HepG2 (cell line): ENCODE measurements at regions not wholly inside any gene's neighbourhood (a gene's known extent, or its start where the extent isn't known, plus 50 kb on each side); places are given as distances from the start of the nearest gene placed in this dataset.

Experiments
- ATAC-seq: fragments of 200-7000 bp; cut with Tn5 transposase; 3 replicates; pipeline ENCODE4 v1.9.1; 2020; ENCODE audit warnings: mild to moderate bottlenecking, moderate library complexity
- BruUV-seq: library from RNA; stranded (reverse); fragments of 400-500 nt; replicated peaks from 2 replicates; lab custom pipeline; 2021; lab: Mats Ljungman, UMichigan
- CTCF ChIA-PET: fragments of 300-600 bp; formaldehyde crosslinking; extraction: SDS; loops from one replicate; lab custom pipeline; 2021; ENCODE audit warnings: low total read pairs, inconsistent platforms, low intra/inter-chr PET ratio; lab: Yijun Ruan, JAX
- POLR2A ChIA-PET: fragments of 350-600 bp; sonication (Branson Sonifier 250); formaldehyde crosslinking; loops from one replicate; lab custom pipeline; 2020; ENCODE audit warnings: antibody characterized with exemption, inconsistent platforms; lab: Yijun Ruan, JAX
- DNase-seq: peaks from one replicate; pipeline ENCODE4 v3.0.0-alpha.2; 2015; ENCODE audit warnings: low spot score
- FAIRE-seq: peaks from 3 replicates; lab custom pipeline; 2011; peaks lifted over from hg19 to GRCh38; lab: Jason Lieb, UNC
- H2AFZ ChIP-seq: one replicate; pipeline ENCODE4 v1.6.1; 2011; ENCODE audit warnings: low read length, inconsistent platforms
- H3K27ac ChIP-seq: fragments of 300-600 bp; 3 replicates; pipeline ENCODE4 v1.8.0; 2011; ENCODE audit warnings: mixed run types, mild to moderate bottlenecking, mixed read lengths, low read length, inconsistent platforms; ENCODE audit not compliant: insufficient read depth; ENCODE audit errors: extremely low read length
- H3K27me3 ChIP-seq, 2 experiments: fragments of 200-600 bp in 1 of 2; 2 replicates in 1 of 2; 3 replicates in 1 of 2; pipeline versions ENCODE4 v1.6.0 to v1.8.0; 2011; ENCODE audit warnings: low read length in 2 of 2, mild to moderate bottlenecking in 2 of 2, moderate library complexity in 2 of 2, inconsistent platforms in 1 of 2; ENCODE audit not compliant: insufficient read depth in 2 of 2, control insufficient read depth in 1 of 2
- H3K36me3 ChIP-seq, 2 experiments: fragments of 200-600 bp in 1 of 2; replicated peaks in 1 of 2; 2 replicates in 1 of 2; 3 replicates in 1 of 2; pipeline versions ENCODE4 v1.5.1 to v1.8.0; 2011; ENCODE audit warnings: low read length in 2 of 2, inconsistent platforms in 1 of 2; ENCODE audit not compliant: insufficient read depth in 2 of 2, control insufficient read depth in 1 of 2
- H3K4me1 ChIP-seq: 2 replicates; pipeline ENCODE4 v1.5.1; 2012; ENCODE audit warnings: low read length, inconsistent platforms; ENCODE audit not compliant: insufficient read depth
- H3K4me2 ChIP-seq: 2 replicates; pipeline ENCODE4 v1.6.0; 2011; ENCODE audit warnings: low read depth, low read length, inconsistent platforms
- H3K4me3 ChIP-seq, 3 experiments: fragments of 200-600 bp in 1 of 3; sonication (generic), shearing (Covaris generic) in 1 of 3; replicated peaks in 1 of 3; 2 replicates each; pipeline ENCODE4 v1.5.1; 2011 to 2016; ENCODE audit warnings: low read length in 3 of 3, inconsistent platforms in 2 of 3, low read depth in 2 of 3, mild to moderate bottlenecking in 2 of 3, control low read depth in 1 of 3, mixed read lengths in 1 of 3; ENCODE audit not compliant: insufficient read depth in 1 of 3
- H3K79me2 ChIP-seq: one replicate; pipeline ENCODE4 v1.6.1; 2011; ENCODE audit warnings: low read length, inconsistent platforms; ENCODE audit not compliant: insufficient read depth
- H3K9ac ChIP-seq: 2 replicates; pipeline ENCODE4 v1.6.0; 2011; ENCODE audit warnings: mild to moderate bottlenecking, low read depth, low read length, inconsistent platforms; ENCODE audit not compliant: insufficient read depth
- H3K9me3 ChIP-seq: 2 replicates; pipeline ENCODE4 v1.5.1; 2012; ENCODE audit warnings: mild to moderate bottlenecking, low read length
- H4K20me1 ChIP-seq: 2 replicates; pipeline ENCODE4 v1.6.0; 2011; ENCODE audit warnings: inconsistent platforms, mild to moderate bottlenecking, low read length, moderate library complexity; ENCODE audit not compliant: insufficient read depth
- ATM ChIP-seq: fragments of 450-650 bp; IDR thresholded peaks from 2 replicates; pipeline ENCODE4 v1.7.1; 2017; ENCODE audit warnings: mild to moderate bottlenecking, borderline replicate concordance
- FOXA1 ChIP-seq, 2 experiments: fragments of 450-650 bp in 1 of 2; sonication (generic) in 1 of 2; formaldehyde crosslinking in 1 of 2; IDR thresholded peaks; 2 replicates each; pipeline versions ENCODE4 v1.4.0 to v1.6.1; 2016 to 2020; ENCODE audit warnings: missing genetic modification reagents in 1 of 2
- FOXK2 ChIP-seq: fragments of 450-650 bp; IDR thresholded peaks from 2 replicates; pipeline ENCODE4 v1.6.1; 2016
- HCFC1 ChIP-seq: fragments of 150-350 bp; IDR thresholded peaks from 2 replicates; pipeline ENCODE4 v1.6.1; 2014; ENCODE audit warnings: low read depth, low read length
- HMGA1 ChIP-seq: sonication (generic); formaldehyde crosslinking; conservative IDR thresholded peaks from 2 replicates; pipeline ENCODE4 v1.4.0; 2020; ENCODE audit warnings: missing genetic modification reagents
- HNF1B ChIP-seq: sonication (generic); formaldehyde crosslinking; IDR thresholded peaks from 2 replicates; pipeline ENCODE4 v1.5.1; 2020; ENCODE audit warnings: mild to moderate bottlenecking, moderate library complexity, missing genetic modification reagents
- IRF2 ChIP-seq: IDR thresholded peaks from 2 replicates; pipeline ENCODE4 v1.6.1; 2018; ENCODE audit warnings: missing genetic modification reagents, missing compliant biosample characterization
- IRX3 ChIP-seq: sonication (generic); formaldehyde crosslinking; IDR thresholded peaks from 2 replicates; pipeline ENCODE4 v1.8.1; 2023; ENCODE audit warnings: mild to moderate bottlenecking, low read depth, missing genetic modification reagents, borderline replicate concordance
- MTF1 ChIP-seq: sonication (generic); formaldehyde crosslinking; IDR thresholded peaks from 2 replicates; pipeline ENCODE4 v1.5.0; 2020; ENCODE audit warnings: missing genetic modification reagents
- NR0B2 ChIP-seq: sonication (generic); formaldehyde crosslinking; IDR thresholded peaks from 2 replicates; pipeline ENCODE4 v1.4.0; 2020; ENCODE audit warnings: mild to moderate bottlenecking, missing genetic modification reagents
- NR2F6 ChIP-seq, 2 experiments: IDR thresholded peaks; 2 replicates each; pipeline ENCODE4 v1.6.1; 2016; ENCODE audit warnings: antibody characterized with exemption in 1 of 2, mild to moderate bottlenecking in 1 of 2
- PHF21A ChIP-seq: sonication (generic); formaldehyde crosslinking; IDR thresholded peaks from 2 replicates; pipeline ENCODE4 v1.5.0; 2020; ENCODE audit warnings: mild to moderate bottlenecking, missing genetic modification reagents
- SKI ChIP-seq: fragments of 450-650 bp; IDR thresholded peaks from one replicate; pipeline ENCODE4 v1.6.1; 2018; ENCODE audit warnings: mild to moderate bottlenecking; ENCODE audit not compliant: partially characterized antibody
- SMYD3 ChIP-seq: sonication (generic); formaldehyde crosslinking; IDR thresholded peaks from 2 replicates; pipeline ENCODE4 v1.8.1; 2023; ENCODE audit warnings: mild to moderate bottlenecking, missing genetic modification reagents
- SNRNP70 ChIP-seq: fragments of 200-400 bp; formaldehyde crosslinking; IDR thresholded peaks from 2 replicates; pipeline ENCODE4 v1.6.1; 2017; ENCODE audit warnings: mild to moderate bottlenecking, low read depth, low read length, moderate library complexity
- TCF7L2 ChIP-seq: IDR thresholded peaks from 2 replicates; pipeline ENCODE4 v1.6.1; 2011; ENCODE audit warnings: mild to moderate bottlenecking, low read depth, low read length, moderate library complexity
- ZBTB4 ChIP-seq: sonication (generic); formaldehyde crosslinking; IDR thresholded peaks from 2 replicates; pipeline ENCODE4 v1.4.0; 2020; ENCODE audit warnings: missing genetic modification reagents, mild to moderate bottlenecking, borderline replicate concordance
- ZNF275 ChIP-seq: sonication (generic); formaldehyde crosslinking; IDR thresholded peaks from 2 replicates; pipeline ENCODE4 v1.8.0; 2022; ENCODE audit warnings: missing genetic modification reagents, mild to moderate bottlenecking, inconsistent platforms, borderline replicate concordance
- ZNF333 ChIP-seq: sonication (generic); formaldehyde crosslinking; IDR thresholded peaks from 2 replicates; pipeline ENCODE4 v1.4.0; 2020; ENCODE audit warnings: mild to moderate bottlenecking, missing genetic modification reagents, borderline replicate concordance
- ZNF75D ChIP-seq: sonication (generic); formaldehyde crosslinking; IDR thresholded peaks from 2 replicates; pipeline ENCODE4 v1.8.1; 2023; ENCODE audit warnings: missing genetic modification reagents, mild to moderate bottlenecking, borderline replicate concordance
- WGBS: methylation state at CpG from one replicate; pipeline ENCODE4 v1.1.6; 2017; ENCODE audit warnings: low lambda C conversion rate; 5-methylcytosine and 5-hydroxymethylcytosine counted together
- in situ Hi-C: cut with HindIII; loops from 2 replicates; pipeline ENCODE4 v1.10.0; 2017; ENCODE audit warnings: low pct_unique_long_range_greater_than_20kb; ENCODE audit not compliant: extremely low pct_ligation_motif_present
- intact Hi-C: fragments of 100-400 bp; cut with micrococcal nuclease; formaldehyde crosslinking; loops from one replicate; pipeline ENCODE4 v1.10.0; 2022; ENCODE audit not compliant: unreplicated experiment

GRCh38 chr5:74320526-74320925 lies 320.0 kb downstream of the ENC1 start:
- FAIRE-seq (no peak), DNase-seq (no peak), ATAC-seq (no peak)
- H3K36me3 ChIP-seq: no peaks in the 10 kb centered on the region
- no peak for TF ChIP-seq ZNF75D (CRISPR knock-in tag)
- TF ChIP-seq PHF21A (CRISPR knock-in tag): no peak
- TF ChIP-seq SKI: no peak
- no peak for TF ChIP-seq TCF7L2
- TF ChIP-seq FOXA1 (IDR thresholded peaks at IDR 0.05): no peak
- no peak for TF ChIP-seq FOXA1 (CRISPR knock-in tag; IDR thresholded peaks at IDR 0.05)
- TF ChIP-seq ZBTB4 (CRISPR knock-in tag): no peak
- TF ChIP-seq MTF1: no peak
- TF ChIP-seq SNRNP70: no peak
- TF ChIP-seq HNF1B (CRISPR knock-in tag): no peak
- TF ChIP-seq SMYD3 (CRISPR knock-in tag): no peak
- no peak for TF ChIP-seq ZNF333
- TF ChIP-seq IRF2 (CRISPR knock-in tag): no peak
- no peak for TF ChIP-seq ZNF275 (CRISPR knock-in tag)
- TF ChIP-seq HCFC1: no peak
- TF ChIP-seq FOXK2: no peak
- TF ChIP-seq IRX3 (CRISPR knock-in tag): no peak
- no peak for TF ChIP-seq ATM
- TF ChIP-seq NR2F6 (IDR thresholded peaks at IDR 0.05): no peak
- TF ChIP-seq NR2F6 (CRISPR knock-in tag; IDR thresholded peaks at IDR 0.05): no peak
- TF ChIP-seq HMGA1 (CRISPR knock-in tag): no peak
- TF ChIP-seq NR0B2 (CRISPR knock-in tag): no peak
- peaks cover 2 to 14% of the 10 kb centered on the region in 2 experiments; a peak in 4 of 5 replicates for H3K27me3 ChIP-seq
- H3K9me3 ChIP-seq: no peaks in the 10 kb centered on the region
- H3K4me1 ChIP-seq: no peaks in the 10 kb centered on the region
- H3K4me3 ChIP-seq: no peak overlapping the region
- H4K20me1 ChIP-seq: no peaks in the 10 kb centered on the region
- no TSS peak for BruUV-seq
- no peaks in the 10 kb centered on the region for H3K79me2 ChIP-seq
- intact Hi-C loops: no loop called here
- CTCF ChIA-PET: no interaction called here
- H3K4me2 ChIP-seq: no peak overlapping the region
- H3K9ac ChIP-seq: no peak overlapping the region
- H2AFZ ChIP-seq: no peak overlapping the region
- 38% methylated on average over 4 of the region's 4 CpGs for WGBS
- in situ Hi-C loops: no loop called here
- no peak overlapping the region for H3K27ac ChIP-seq
- POLR2A ChIA-PET: no interaction called here
